ENCODE measurements at regions not wholly inside any gene's neighbourhood (a gene's known extent, or its start where the extent isn't known, plus 50 kb on each side); places are given as distances from the start of the nearest gene placed in this dataset.

DNA sequence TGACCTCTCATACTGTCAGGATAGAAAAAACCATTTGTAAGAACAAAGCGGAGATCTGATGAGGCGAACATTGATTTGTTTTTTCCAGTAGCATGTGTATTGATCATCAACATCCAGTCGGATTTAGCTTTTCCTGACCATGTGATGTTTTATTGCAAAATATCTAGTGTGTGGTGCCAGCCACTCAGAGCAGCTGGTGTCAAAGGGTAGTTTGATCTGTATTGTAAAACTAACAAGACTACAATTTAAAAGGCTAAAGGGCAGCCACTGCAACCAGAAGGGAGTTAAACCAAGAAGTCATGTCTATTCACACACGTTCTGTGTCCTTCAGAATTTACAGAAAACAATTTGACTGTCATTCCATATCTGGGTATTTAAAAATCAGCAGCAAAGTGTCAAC is 719.0 kb upstream of the FRG1 start:
- TF ChIP-seq, protein P1, sequence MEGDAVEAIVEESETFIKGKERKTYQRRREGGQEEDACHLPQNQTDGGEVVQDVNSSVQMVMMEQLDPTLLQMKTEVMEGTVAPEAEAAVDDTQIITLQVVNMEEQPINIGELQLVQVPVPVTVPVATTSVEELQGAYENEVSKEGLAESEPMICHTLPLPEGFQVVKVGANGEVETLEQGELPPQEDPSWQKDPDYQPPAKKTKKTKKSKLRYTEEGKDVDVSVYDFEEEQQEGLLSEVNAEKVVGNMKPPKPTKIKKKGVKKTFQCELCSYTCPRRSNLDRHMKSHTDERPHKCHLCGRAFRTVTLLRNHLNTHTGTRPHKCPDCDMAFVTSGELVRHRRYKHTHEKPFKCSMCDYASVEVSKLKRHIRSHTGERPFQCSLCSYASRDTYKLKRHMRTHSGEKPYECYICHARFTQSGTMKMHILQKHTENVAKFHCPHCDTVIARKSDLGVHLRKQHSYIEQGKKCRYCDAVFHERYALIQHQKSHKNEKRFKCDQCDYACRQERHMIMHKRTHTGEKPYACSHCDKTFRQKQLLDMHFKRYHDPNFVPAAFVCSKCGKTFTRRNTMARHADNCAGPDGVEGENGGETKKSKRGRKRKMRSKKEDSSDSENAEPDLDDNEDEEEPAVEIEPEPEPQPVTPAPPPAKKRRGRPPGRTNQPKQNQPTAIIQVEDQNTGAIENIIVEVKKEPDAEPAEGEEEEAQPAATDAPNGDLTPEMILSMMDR (IDR thresholded peaks at IDR 0.05) = no peak
- no peak for TF ChIP-seq POLR2A (IDR thresholded peaks at IDR 0.05)
